K562 (cell line): ENCODE measurements at regions not wholly inside any gene's neighbourhood (a gene's known extent, or its start where the extent isn't known, plus 50 kb on each side); places are given as distances from the start of the nearest gene placed in this dataset.

Experiments used
- ATAC-seq: fragments of 200-7000 bp; cut with Tn5 transposase; 3 replicates; pipeline ENCODE4 v1.9.1; 2020; ENCODE audit warnings: moderate library complexity
- BruUV-seq: library from RNA; stranded (reverse); fragments of 400-500 nt; replicated peaks from 2 replicates; lab custom pipeline; 2021; lab: Mats Ljungman, UMichigan
- CTCF ChIA-PET: fragments of 300-600 bp; formaldehyde crosslinking; extraction: SDS; loops from one replicate; lab custom pipeline; 2021; ENCODE audit warnings: low intra/inter-chr PET ratio; lab: Yijun Ruan, JAX
- POLR2A ChIA-PET: fragments of 300-600, 350-650 bp; sonication (Branson Sonifier 250); formaldehyde crosslinking; extraction: SDS; loops from one replicate; lab custom pipeline; 2021; ENCODE audit warnings: antibody characterized with exemption, inconsistent platforms; lab: Yijun Ruan, JAX
- DNase-seq, 4 experiments: peaks; one replicate each; pipeline versions ENCODE4 v3.0.0 to v3.0.0-alpha.2; 2011 to 2018; ENCODE audit warnings: low spot score in 3 of 4, mixed read lengths in 3 of 4; ENCODE audit errors: extremely low read depth in 1 of 4
- FAIRE-seq: peaks from 2 replicates; lab custom pipeline; 2011; peaks lifted over from hg19 to GRCh38; lab: Jason Lieb, UNC
- H2AFZ ChIP-seq: 2 replicates; pipeline ENCODE4 v1.6.0; 2011; ENCODE audit warnings: low read depth, low read length, control low read depth, inconsistent platforms
- H3K27ac ChIP-seq: fragments of 200-600 bp; 3 replicates; pipeline ENCODE4 v1.8.0; 2011; ENCODE audit warnings: low read depth, mild to moderate bottlenecking, control low read depth, inconsistent platforms, low read length, moderate library complexity, mixed read lengths; ENCODE audit errors: extremely low read depth
- H3K27me3 ChIP-seq, 2 experiments: fragments of 300-600 bp in 1 of 2; 2 replicates in 1 of 2; 3 replicates in 1 of 2; pipeline versions ENCODE4 v1.6.0 to v1.8.0; 2011; ENCODE audit warnings: inconsistent platforms in 2 of 2, low read length in 2 of 2, mild to moderate bottlenecking in 1 of 2, mixed read lengths in 1 of 2, moderate library complexity in 1 of 2; ENCODE audit not compliant: control insufficient read depth in 2 of 2, insufficient read depth in 2 of 2
- H3K36me3 ChIP-seq: fragments of 300-600 bp; 3 replicates; pipeline ENCODE4 v1.8.0; 2011; ENCODE audit warnings: mild to moderate bottlenecking, low read length, inconsistent platforms; ENCODE audit not compliant: control insufficient read depth, insufficient read depth
- H3K4me1 ChIP-seq, 2 experiments: fragments of 200-600 bp in 1 of 2; replicated peaks in 1 of 2; 2 replicates in 1 of 2; 3 replicates in 1 of 2; pipeline versions ENCODE4 v1.5.1 to v1.8.0; 2011; ENCODE audit warnings: inconsistent platforms in 2 of 2, low read length in 2 of 2, mild to moderate bottlenecking in 1 of 2, mixed read lengths in 1 of 2, moderate library complexity in 1 of 2; ENCODE audit not compliant: control insufficient read depth in 2 of 2, insufficient read depth in 2 of 2
- H3K4me2 ChIP-seq: 2 replicates; pipeline ENCODE4 v1.6.1; 2011; ENCODE audit warnings: low read length, control low read depth, inconsistent platforms, mixed read lengths; ENCODE audit not compliant: insufficient read depth
- H3K4me3 ChIP-seq: fragments of 200-600 bp; sonication (generic), shearing (Covaris generic); 2 replicates; pipeline ENCODE4 v1.5.1; 2016; ENCODE audit warnings: control low read depth, inconsistent platforms
- H3K79me2 ChIP-seq: fragments of 200-600 bp; 3 replicates; pipeline ENCODE4 v1.8.0; 2011; ENCODE audit warnings: low read length, inconsistent platforms; ENCODE audit not compliant: control insufficient read depth, insufficient read depth
- H3K9ac ChIP-seq, 2 experiments: 2 replicates each; pipeline versions ENCODE4 v1.6.0 to v1.6.1; 2011; ENCODE audit warnings: low read depth in 2 of 2, low read length in 2 of 2, control low read depth in 1 of 2, inconsistent platforms in 1 of 2, mild to moderate bottlenecking in 1 of 2, mixed read lengths in 1 of 2; ENCODE audit not compliant: insufficient read depth in 1 of 2
- H3K9me1 ChIP-seq: one replicate; pipeline ENCODE4 v1.6.0; 2011; ENCODE audit warnings: inconsistent platforms, mild to moderate bottlenecking, low read length, moderate library complexity; ENCODE audit not compliant: control insufficient read depth, insufficient read depth
- H3K9me3 ChIP-seq: replicated peaks from 2 replicates; pipeline ENCODE4 v1.5.1; 2011; ENCODE audit warnings: low read depth, low read length, inconsistent platforms; ENCODE audit not compliant: control insufficient read depth, insufficient read depth
- H4K20me1 ChIP-seq: replicated peaks from 2 replicates; pipeline ENCODE4 v1.6.1; 2011; ENCODE audit warnings: low read length, inconsistent platforms, mixed read lengths; ENCODE audit not compliant: control insufficient read depth, insufficient read depth
- ARNT ChIP-seq, 2 experiments: fragments of 450-650 bp; IDR thresholded peaks; 2 replicates each; pipeline ENCODE4 v1.6.1; 2016; ENCODE audit warnings: mild to moderate bottlenecking in 1 of 2
- CREB1 ChIP-seq, 2 experiments: sonication (generic) in 1 of 2; formaldehyde crosslinking in 1 of 2; IDR thresholded peaks; 2 replicates each; pipeline versions ENCODE4 v1.6.1 to v1.8.0; 2012 to 2022; ENCODE audit warnings: inconsistent platforms in 1 of 2, mild to moderate bottlenecking in 1 of 2, missing genetic modification reagents in 1 of 2, moderate library complexity in 1 of 2
- CUX1 ChIP-seq: fragments of 200-800 bp; sonication (Bioruptor generic); IDR thresholded peaks from 2 replicates; pipeline ENCODE4 v1.6.1; 2016; ENCODE audit warnings: missing genetic modification characterization, missing compliant biosample characterization
- EHMT2 ChIP-seq: fragments of 450-650 bp; IDR thresholded peaks from 2 replicates; pipeline ENCODE4 v1.6.1; 2018; ENCODE audit warnings: antibody characterized with exemption
- MAFK ChIP-seq: IDR thresholded peaks from 2 replicates; pipeline ENCODE4 v1.6.1; 2011; ENCODE audit warnings: low read length, improper control_type of control experiment
- NCOR1 ChIP-seq: fragments of 450-650 bp; IDR thresholded peaks from 2 replicates; pipeline ENCODE4 v1.6.1; 2016; ENCODE audit warnings: mild to moderate bottlenecking, moderate library complexity
- RHOXF2B ChIP-seq: fragments of 250-450 bp; sonication (Bioruptor Pico); conservative IDR thresholded peaks from 2 replicates; pipeline ENCODE4 v1.5.1; 2021
- RUNX1 ChIP-seq: sonication (generic); IDR thresholded peaks from 2 replicates; pipeline ENCODE4 v1.6.1; 2016; ENCODE audit warnings: antibody characterized with exemption, low read depth
- SREBF2 ChIP-seq: sonication (generic); formaldehyde crosslinking; IDR thresholded peaks from 2 replicates; pipeline ENCODE4 v1.4.0; 2020; ENCODE audit warnings: mild to moderate bottlenecking, missing genetic modification reagents
- SUPT5H ChIP-seq: fragments of 450-650 bp; IDR thresholded peaks from 2 replicates; pipeline ENCODE4 v1.6.1; 2016
- ZNF134 ChIP-seq: fragments of 250-450 bp; sonication (Bioruptor Pico); conservative IDR thresholded peaks from 2 replicates; pipeline ENCODE4 v1.4.0; 2020
- ZNF146 ChIP-seq: IDR thresholded peaks from one replicate; pipeline ENCODE4 v1.6.1; 2018; ENCODE audit warnings: missing compliant biosample characterization; ENCODE audit not compliant: unreplicated experiment
- ZNF224 ChIP-seq: sonication (generic); formaldehyde crosslinking; IDR thresholded peaks from 2 replicates; pipeline ENCODE4 v1.8.0; 2022; ENCODE audit warnings: mild to moderate bottlenecking, missing genetic modification reagents
- ZNF316 ChIP-seq: fragments of 450-650 bp; IDR thresholded peaks from 2 replicates; pipeline ENCODE4 v1.6.1; 2016
- ZNF589 ChIP-seq: fragments of 200-800 bp; sonication (Bioruptor generic); IDR thresholded peaks from 2 replicates; pipeline ENCODE4 v1.6.1; 2016; ENCODE audit warnings: low read depth, missing genetic modification characterization, missing compliant biosample characterization
- WGBS: fragments of 100-300 bp; shearing (Covaris generic); methylation state at CpG from one replicate; pipeline ENCODE4 v1.1.6; 2016; ENCODE audit warnings: low coverage, mixed read lengths; ENCODE audit not compliant: insufficient coverage; ENCODE audit errors: missing lambda C conversion rate; 5-methylcytosine and 5-hydroxymethylcytosine counted together
- in situ Hi-C: fragments of 300-500 bp; cut with MboI; formaldehyde crosslinking; loops from 4 replicates; pipeline ENCODE4 v1.15.0; 2018; ENCODE audit warnings: inconsistent platforms, mixed read lengths
- intact Hi-C: fragments of 100-400 bp; cut with micrococcal nuclease; formaldehyde crosslinking; loops from 2 replicates; pipeline ENCODE4 v1.14.2; 2022
- TF ChIP-seq, protein P1 (sequence below): fragments of 450-650 bp; formaldehyde crosslinking; IDR thresholded peaks from 2 replicates; pipeline ENCODE4 v1.4.0; 2020; ENCODE audit warnings: mild to moderate bottlenecking, mixed read lengths
- TF ChIP-seq, protein P2 (sequence below): fragments of 450-650 bp; IDR thresholded peaks from 2 replicates; pipeline ENCODE4 v1.6.1; 2017; ENCODE audit warnings: antibody characterized with exemption

DNA sequence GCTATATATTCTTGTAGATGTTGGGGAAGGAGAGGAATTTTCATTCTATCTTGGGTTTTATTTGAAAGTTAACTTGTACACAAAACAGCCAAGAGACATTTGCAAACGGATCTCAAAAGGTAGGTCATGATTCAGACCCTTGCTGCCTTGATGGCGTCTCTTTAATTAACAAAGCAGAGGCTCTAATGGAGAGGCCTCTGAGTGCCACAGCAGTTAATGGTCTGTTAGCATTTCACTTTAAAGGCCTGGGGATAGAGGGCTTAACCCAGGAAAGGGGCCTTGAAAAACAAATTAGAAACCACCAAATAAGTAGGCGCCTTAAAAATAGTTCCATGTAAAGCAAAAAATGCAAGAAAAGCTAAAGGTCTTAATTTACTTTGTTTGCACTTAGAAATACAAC lies 836.9 kb upstream of the CELF4 start:
- CTCF ChIA-PET, result no interaction called here

More for the DNA sequence above, 836.9 kb upstream of the CELF4 start:
- BruUV-seq, result no TSS peak
- Histone ChIP-seq H3K9me1 (no peaks in the 10 kb centered on the region), H3K27me3 (no peaks in the 10 kb centered on the region), H3K27ac (no peak overlapping the region), H3K9me3 (no peaks in the 10 kb centered on the region), H3K4me3 (no peak overlapping the region), H2AFZ (no peak overlapping the region), H3K79me2 (no peaks in the 10 kb centered on the region), H3K4me1 (no peaks in the 10 kb centered on the region), H3K4me2 (no peak overlapping the region), H3K9ac (no peak overlapping the region), H3K36me3 (no peaks in the 10 kb centered on the region), H4K20me1 (no peaks in the 10 kb centered on the region)
- ATAC-seq (no peak), FAIRE-seq (no peak), DNase-seq (no peak)
- POLR2A ChIA-PET, result no interaction called here
- no peak for TF ChIP-seq EHMT2
- TF ChIP-seq ARNT (IDR thresholded peaks at IDR 0.05), result no peak
- no peak for TF ChIP-seq CUX1
- TF ChIP-seq, protein P1, sequence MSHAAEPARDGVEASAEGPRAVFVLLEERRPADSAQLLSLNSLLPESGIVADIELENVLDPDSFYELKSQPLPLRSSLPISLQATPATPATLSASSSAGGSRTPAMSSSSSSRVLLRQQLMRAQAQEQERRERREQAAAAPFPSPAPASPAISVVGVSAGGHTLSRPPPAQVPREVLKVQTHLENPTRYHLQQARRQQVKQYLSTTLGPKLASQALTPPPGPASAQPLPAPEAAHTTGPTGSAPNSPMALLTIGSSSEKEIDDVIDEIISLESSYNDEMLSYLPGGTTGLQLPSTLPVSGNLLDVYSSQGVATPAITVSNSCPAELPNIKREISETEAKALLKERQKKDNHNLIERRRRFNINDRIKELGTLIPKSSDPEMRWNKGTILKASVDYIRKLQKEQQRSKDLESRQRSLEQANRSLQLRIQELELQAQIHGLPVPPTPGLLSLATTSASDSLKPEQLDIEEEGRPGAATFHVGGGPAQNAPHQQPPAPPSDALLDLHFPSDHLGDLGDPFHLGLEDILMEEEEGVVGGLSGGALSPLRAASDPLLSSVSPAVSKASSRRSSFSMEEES (CRISPR knock-in tag), result no peak
- TF ChIP-seq SUPT5H, result no peak
- TF ChIP-seq, protein P2, sequence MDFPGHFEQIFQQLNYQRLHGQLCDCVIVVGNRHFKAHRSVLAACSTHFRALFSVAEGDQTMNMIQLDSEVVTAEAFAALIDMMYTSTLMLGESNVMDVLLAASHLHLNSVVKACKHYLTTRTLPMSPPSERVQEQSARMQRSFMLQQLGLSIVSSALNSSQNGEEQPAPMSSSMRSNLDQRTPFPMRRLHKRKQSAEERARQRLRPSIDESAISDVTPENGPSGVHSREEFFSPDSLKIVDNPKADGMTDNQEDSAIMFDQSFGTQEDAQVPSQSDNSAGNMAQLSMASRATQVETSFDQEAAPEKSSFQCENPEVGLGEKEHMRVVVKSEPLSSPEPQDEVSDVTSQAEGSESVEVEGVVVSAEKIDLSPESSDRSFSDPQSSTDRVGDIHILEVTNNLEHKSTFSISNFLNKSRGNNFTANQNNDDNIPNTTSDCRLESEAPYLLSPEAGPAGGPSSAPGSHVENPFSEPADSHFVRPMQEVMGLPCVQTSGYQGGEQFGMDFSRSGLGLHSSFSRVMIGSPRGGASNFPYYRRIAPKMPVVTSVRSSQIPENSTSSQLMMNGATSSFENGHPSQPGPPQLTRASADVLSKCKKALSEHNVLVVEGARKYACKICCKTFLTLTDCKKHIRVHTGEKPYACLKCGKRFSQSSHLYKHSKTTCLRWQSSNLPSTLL, result no peak
- TF ChIP-seq SREBF2, result no peak
- TF ChIP-seq RHOXF2B (CRISPR knock-in tag), result no peak
- no peak for TF ChIP-seq MAFK
- no peak for TF ChIP-seq NCOR1
- TF ChIP-seq ZNF134 (CRISPR knock-in tag), result no peak
- no peak for TF ChIP-seq ZNF589 (CRISPR knock-in tag)
- TF ChIP-seq CREB1 (IDR thresholded peaks at IDR 0.05), result no peak
- no peak for TF ChIP-seq CREB1 (CRISPR knock-in tag; IDR thresholded peaks at IDR 0.05)
- no peak for TF ChIP-seq ZNF224 (CRISPR knock-in tag)
- TF ChIP-seq ZNF146 (CRISPR knock-in tag), result no peak
- TF ChIP-seq ZNF316, result no peak
- no peak for TF ChIP-seq RUNX1
- 2% methylated on average over 3 of the region's 3 CpGs for WGBS
- intact Hi-C loops, result no loop called here
- in situ Hi-C loops, result no loop called here
